Smooth muscle cell of the brain vasculature (primary cell): ENCODE measurements at regions not wholly inside any gene's neighbourhood (a gene's known extent, or its start where the extent isn't known, plus 50 kb on each side); places are given as distances from the start of the nearest gene placed in this dataset.

ENCODE experiments used
- DNase-seq: peaks from one replicate; pipeline ENCODE4 v3.0.0-alpha.2; 2012; ENCODE audit warnings: low read depth, low spot score

DNA sequence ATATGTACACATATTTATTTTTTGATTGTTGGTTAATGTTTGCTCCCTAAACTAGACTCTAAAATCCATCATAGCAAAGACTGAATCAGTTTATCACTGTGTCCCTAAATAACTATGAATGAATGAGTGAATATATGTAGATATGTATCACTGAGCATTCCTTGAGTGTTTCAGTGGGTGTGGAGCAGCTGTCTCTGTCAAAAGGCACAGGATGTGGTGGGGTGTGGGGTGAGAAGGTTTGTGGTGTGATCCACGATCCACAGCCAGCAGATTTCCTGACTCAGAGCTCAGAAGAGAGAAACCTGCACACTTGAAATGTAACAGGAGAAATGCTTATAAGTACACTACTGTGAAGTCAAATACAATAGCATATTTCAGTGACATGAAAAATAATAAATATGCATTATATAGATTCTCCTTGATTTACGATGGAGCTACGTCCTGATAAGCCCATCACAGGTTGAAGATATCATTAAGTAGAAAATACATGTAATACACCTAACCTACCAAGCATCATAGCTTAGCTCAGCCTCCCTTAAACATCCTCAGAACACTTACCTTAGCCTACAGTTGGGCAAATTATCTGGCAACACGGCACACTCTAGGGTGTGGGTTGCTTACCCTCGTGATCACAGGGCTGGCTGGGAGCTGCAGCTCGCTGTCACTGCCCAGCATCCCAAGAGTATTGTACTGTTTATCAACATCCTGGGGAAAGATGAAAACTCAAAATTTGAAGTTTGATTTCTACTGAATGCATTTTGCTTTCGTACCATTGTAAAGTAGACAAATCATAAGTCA lies 287.0 kb downstream of the GAS1 start:
- no peak for DNase-seq

DNA sequence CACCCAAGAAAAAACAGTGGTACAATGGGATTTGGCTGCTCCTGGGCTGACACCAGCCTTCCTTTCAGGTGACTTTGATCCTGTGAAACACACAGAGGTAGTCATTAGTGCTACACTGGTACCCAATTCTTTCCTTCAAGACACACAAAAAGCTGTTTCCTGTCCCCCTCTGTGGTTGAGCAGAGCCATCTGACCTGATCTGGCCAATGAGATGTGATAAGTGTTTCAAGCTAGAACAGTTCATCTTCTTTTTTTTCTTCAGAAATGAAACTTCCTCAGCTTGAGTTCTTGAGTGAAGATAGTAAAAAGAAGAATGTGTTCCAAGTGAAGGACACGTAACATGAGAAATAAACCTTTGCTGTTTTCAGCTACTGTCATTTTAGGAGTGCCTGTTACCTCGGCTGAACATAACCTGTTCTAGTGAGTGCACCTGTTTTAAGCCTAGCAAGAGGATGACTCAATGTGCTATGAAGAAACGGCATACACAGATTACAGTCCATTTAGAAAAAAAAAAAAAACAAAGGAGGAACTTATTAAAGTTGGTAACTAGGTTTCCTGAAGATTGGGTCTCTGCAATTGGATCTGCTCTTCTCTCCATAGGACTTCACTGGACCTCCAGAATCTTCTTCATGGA lies 287.8 kb downstream of the GAS1 start:
- no peak for DNase-seq

DNA sequence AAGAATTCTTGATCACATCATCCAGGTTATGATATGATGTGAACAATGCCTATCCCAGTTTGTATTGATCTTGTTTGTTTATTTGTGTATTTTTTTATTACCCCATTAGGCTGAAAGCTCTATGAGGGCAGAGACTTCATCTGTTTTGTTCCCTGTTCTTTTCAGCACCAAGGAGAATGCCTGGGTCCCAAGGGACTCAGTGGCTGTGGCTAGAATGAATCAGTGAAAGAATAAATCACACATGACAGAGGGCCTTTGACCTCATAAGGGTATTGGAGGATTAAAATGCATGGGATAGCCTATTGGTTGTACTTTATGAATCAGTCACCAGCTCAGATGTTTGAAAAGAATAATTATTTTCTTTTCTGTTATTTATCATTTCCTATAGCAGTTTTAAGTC lies 292.2 kb downstream of the GAS1 start:
- no peak for DNase-seq

DNA sequence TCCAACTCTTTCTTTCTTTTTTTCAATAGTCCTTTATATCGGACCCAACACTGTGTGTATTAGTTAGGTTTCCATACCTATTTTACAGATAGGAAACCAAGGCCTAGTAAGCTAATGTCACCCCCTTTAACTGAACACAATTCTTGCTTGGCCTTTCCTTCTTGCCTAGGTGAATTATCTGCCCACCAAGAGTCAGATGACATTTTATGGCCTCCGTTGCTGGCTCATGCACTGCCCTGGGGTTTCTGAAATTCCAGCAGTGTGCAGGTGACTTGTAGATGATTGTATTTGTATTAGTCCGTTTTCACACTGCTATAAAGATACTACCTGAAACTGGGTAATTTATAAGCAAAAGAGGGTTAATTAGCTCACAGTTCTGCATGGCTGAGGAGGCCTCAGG lies 293.8 kb downstream of the GAS1 start:
- no peak for DNase-seq

DNA sequence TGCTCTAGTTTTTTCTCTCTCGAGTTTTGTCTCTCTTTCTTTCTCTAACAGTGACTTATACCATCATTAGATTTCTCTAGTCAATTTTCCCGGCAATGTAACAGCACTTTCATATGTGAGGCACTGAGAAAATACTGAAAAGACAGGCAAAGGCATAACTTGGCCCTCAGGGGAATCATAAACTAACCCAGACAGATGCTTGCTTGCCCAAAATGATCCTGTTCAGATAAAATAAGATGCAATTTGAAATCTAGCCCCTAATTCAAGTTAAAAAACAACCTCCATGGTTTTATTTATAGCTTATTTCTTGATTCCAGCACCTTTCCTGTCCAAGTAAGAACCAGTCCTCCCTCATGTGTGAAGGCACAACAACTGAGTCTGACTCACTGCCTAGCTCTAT lies 294.6 kb downstream of the GAS1 start:
- no peak for DNase-seq

DNA sequence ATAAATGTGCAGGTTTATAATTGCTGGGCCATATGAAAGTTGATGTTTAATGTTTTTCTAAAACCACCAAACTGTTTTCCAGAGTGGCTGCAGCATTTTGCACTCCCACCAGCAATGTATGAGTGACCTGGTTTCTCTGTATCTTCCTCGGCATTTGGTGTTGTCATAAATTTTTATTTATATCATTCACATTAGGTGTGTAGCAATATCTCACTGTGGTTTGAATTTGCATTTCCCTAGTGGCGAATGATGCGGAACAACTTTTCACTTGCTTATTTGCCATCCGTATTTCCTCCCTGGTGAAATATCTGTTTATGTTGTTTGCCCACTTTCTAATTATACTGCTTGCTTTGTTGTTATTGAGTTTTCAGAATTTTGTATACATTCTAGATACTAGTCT lies 295.7 kb upstream of the TUT7 start:
- DNase-seq = no peak

DNA sequence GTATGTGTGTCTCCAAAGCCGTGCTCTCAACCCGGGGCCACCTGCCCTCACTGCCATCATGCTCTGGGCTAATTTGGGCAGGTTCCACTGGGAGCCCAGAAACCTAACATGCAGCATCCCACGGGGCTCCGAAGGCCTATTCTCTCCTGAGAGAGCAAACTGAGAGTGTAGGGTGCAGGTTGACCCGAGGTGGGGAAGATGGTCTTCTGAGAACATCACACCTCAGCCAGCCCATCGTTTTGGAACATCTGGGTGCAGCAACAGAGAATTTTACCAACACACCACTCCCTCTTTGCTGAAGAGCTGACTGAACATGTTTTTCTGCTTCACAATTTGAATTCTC lies 294.6 kb upstream of the TUT7 start:
- no peak for DNase-seq

DNA sequence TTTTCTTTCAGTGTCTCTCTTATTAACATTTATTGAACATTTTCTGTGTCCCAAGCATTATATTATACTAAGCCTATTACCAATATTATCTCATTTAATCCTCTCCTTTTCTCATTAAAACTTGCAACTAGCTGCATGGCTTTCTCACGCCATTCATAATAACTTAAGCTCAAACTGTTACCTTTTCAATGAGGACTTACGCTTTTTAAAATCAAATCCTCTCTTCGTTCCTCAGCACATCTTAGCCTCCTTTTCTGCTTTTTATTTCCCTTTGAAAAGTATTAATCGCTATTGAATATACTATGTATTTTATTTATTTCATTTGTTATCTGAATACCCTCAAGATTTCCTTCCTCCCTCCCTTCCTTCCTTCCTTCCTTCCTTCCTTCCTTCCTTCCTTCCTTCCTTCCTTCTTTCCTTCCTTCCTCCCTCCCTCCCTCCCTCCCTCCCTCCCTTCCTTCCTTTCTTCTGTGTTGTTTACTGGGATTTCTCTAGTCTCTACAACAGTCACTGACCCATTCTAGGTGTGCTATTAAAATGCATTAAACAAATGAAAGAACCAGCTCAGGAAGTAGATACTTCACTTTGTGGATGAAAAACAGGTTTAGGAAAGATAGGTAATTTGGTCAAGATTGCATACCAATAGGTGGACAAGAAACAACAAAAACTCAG lies 294.1 kb upstream of the TUT7 start:
- DNase-seq = no peak

DNA sequence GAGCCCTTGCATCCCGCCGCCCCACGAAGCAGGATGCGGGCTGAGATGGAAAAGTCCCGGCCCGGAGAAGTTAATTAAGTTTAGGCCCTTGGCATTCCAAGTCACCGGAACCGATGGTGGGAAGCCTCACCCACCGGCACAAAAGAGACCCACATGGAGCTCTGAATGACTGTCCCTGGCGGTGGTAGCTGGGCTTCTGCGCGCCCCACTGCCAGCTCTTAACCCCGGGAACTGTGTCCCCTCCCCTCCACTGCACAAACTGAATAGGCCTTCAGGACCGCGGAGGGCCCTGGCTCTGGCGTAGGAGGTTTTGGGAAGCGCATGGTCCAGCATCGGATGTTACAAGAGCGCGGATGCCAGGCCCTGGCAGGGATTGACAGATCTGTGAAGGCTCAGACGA lies 291.1 kb upstream of the TUT7 start:
- no peak for DNase-seq

DNA sequence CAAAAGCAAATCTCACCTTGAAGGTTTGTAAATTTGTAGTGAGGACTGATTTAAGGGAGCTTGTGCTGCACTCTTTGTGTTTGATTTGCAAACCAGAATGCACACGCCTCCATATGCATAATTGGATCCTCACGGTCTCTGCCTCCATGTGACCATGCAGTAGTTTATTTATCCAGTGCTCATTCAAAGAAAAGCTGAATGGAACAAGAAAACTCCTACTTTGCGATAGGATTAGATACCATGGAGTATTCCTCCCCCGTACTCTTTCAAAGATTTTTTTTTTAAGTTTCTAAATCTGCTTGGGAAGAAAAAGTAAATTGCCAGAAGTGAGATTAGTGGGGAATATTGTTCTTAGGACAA lies 290.4 kb upstream of the TUT7 start:
- DNase-seq = no peak

DNA sequence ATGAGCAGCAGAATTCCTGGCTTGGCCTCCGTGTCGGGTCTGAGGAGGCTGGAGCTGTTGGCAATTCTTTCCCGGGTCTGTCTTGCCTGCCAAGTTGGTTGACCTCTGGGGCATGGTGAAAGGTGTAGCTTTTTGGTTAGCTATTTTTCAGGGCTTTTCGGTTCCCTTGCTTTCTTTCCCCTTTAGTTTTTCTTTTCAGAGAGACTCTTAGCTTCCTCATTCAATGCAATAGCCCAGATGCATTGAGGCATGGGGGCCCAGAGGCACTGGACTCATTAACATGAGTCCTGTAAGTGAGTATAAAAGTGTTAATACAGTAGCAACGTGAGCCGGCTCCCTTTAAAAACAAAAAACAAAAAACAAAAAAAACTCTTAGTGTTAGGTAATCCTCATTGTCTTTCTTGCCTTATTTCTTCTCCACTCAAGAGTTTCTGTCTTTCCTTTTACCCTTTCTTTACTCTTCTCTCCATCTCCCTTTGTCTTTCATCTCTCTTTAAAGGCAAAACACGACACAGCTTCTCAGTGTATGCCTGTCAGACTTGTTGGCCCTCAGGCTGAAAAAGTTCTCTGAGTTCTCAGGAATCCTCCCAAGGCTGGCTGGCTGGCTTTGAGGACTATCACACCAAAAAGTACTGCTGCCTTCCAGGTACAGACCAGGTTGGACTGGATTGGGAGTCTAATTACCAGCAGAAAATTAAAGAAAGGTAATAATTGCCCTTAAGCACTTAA lies 289.9 kb upstream of the TUT7 start:
- DNase-seq = no peak

DNA sequence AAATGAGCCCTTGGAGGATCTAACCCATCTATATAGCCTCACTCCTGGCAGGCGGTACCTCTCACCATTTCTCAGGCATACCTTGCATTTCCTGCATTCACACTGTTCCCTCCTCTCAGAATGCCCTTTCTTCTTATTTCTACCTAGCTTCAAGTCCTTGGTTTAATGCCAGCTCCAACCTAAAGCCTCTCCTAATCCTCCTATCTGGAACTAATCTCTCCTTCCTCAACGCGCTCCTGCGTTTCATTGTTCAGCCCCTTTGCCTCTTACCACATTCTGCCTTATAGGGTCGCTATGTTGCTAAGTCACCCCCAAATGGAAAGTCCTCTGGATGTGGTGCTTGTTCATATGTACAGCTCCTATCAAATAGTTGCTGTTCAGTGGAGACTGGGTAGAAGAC lies 288.5 kb upstream of the TUT7 start:
- DNase-seq = no peak

DNA sequence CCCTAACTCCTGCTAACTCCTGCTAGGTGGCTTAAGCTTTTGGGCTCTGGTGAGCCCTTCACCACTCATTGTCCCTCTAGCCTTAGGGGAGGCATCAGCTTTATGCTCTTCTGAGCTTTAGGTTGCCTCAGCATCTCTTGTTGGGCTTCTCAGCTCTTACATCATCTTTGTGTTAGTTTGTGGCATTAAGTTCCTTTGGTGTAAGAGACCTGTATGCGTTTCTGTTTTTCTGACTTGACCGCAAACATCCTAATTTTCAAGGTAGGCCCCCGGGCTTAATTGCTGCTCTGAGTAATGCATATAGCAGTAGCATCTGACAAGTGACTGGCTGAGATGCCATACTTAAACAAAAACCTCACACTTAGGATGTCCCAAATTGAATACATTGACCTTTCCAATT lies 287.8 kb upstream of the TUT7 start:
- no peak for DNase-seq

DNA sequence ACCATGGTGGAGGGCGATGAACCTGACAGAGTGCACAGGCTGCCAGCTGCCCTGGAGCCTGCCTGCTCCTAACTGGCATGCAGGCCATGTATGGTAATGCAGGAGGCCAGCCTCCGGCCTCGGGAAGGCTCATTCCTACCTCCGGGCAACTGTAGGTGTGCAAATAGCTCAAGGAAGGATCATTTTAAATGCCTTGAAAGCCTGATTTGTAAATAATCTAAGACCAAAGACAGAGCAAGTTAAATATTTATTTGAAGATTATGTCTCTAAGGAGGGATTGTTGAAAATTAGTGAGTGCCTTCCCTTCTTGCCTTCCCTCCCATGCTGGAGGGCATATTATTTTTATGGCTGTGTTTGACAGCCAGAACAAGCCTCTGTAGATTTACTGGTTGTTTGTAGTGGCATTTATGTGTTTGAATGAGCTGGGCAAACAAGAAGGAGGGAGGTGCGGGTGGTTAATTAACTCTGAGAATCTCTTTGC lies 285.7 kb upstream of the TUT7 start:
- no peak for DNase-seq

DNA sequence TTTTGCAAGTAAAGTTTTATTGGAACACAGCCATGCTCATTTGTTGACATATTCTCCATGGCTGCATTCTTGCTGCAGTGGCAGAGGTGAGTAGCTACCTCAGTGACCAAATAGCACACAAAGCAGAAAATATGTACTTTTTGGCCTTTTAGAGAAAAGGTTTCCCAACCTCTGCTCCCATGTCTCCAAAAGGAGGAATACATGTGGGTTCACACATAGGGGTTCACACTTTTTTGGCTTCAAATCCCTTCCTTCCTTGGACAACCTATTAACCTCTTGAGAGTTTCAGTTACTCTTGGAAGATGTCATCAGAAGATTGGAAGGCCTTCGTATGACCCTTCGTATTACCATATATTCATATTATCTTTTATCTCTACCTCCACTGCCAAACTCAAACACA lies 285.1 kb upstream of the TUT7 start:
- DNase-seq = no peak

DNA sequence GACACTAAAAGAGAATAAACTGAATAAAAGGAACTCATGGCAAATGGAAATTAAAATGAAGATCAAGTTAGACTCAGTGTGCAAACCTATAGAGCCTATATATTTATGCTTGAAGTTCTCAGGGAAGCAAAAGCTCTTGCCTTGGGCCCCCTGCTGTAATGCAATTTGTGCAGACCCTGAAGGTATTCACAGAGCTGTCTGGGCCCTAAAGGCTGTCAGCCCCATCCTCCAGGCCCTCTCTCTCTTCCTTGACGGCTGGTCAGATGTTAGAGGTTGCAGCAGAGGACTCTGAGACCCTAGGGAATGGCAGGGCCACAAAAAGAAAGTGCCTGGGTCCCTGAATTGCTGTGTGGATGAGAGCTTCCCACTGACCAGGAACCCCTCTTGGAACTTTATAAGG lies 283.9 kb upstream of the TUT7 start:
- no peak for DNase-seq

DNA sequence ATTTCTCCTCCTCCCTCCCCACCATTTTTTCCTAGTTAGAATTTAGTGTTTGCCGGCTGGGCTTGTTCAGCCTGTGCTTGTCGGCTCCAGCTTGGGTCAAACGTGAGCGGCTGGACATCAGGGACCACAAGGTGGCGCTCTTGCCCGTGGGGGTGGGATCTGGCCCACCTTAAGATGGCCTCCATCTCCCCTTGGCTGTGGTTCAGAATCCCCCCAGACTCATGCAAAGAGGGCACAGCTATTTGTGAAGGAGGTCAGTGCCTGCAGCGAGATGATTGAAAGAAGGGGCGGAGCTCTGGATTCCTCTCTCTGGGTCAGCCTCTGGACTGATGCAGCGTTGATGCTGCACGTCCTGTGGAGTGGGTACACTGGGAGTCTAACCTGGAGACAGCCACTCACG lies 283.3 kb upstream of the TUT7 start:
- DNase-seq = peak; percentile 75

DNA sequence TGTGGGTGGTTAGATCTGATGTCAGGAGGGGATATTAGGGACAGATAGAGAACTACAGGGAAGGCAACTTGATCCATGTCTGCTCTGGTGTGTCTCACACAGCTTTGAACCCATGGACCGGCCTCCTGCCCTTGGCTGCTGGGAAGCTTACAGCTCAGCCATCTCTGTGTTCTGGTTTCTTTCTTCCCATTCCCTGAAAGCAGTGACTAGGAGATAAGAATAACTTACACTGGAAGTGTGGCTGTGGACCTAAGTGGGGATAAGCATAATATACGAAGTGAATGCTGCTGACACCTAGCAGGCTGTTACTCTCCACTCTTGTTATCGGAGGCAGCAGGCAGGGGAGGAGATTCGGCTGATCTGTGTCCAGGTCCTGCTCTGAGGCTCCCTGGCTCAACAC lies 282.3 kb upstream of the TUT7 start:
- no peak for DNase-seq

DNA sequence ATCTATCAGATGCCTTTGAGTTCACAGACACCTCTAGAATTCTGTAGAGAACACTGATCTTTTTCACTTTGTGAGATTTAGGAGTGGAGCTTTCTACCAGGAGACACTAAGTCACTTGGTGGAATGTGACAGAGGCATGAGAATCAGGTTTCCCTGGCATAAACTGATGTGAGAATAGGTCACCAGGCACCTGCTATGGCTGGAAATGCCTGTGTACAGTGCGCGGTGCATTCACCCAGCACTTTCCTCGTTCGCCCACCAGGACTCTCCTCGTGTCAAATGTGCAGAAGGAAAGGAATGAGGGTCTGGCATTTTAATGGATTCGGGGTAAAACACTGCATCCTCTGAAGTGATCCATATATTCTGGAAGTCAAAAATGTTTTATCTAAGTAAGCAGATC lies 281.8 kb upstream of the TUT7 start:
- DNase-seq = no peak

DNA sequence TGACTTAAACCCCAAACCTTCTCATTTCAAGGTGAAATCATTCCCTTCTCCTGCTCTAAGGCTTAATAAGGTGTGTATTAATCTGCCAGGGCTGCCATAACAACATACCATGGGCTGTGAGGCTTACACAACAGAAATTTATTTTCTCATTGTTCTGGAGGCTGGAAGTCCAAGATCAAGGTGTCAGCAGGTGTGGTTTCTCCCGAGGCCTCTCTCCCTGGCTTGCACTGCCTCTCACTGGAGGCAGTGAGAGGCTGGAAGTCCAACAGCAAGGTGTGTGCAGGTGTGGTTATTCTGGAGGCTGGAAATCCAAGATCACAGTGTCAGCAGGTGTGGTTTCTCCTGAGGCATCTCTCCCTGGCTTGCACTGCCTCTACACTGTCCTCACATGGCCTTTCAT lies 280.3 kb upstream of the TUT7 start:
- no peak for DNase-seq

DNA sequence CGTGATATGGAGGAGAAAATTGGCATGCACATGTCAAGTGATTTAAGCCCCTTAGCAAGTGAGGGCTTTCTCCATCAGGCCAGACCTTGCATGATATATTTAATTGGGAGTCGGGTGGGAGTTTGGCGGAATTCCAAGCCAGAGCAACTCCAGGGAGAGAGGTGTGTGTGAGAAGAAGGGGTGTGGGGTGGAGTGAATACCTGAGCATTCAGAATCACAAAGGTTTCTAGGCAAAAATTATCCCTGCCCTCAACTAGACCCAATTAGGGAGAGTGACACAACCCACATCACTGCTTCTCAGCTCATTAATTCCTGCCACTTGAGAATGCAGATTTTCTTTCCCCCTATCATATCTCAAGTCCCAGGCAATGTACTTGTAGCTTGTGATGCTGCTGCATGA lies 279.7 kb upstream of the TUT7 start:
- DNase-seq = no peak

DNA sequence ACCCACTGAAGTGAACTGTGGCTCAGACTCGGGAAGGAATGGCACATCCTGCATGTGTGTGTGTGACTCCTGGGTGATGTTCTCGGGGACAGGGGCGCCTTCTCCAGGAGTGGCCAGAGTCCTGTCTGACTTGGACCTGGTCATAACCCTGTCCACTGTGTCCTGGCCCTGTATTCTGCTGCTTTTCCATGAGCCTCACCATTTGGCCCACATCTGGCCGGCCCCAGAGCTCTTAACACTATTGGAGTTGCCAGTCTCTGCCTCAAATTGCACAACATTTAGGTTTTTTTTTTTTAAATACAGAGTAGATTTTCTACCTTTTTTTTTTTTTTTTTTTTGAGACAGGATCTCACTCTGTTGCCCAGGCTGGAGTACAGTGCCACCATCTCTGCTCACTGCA lies 278.3 kb upstream of the TUT7 start:
- no peak for DNase-seq

DNA sequence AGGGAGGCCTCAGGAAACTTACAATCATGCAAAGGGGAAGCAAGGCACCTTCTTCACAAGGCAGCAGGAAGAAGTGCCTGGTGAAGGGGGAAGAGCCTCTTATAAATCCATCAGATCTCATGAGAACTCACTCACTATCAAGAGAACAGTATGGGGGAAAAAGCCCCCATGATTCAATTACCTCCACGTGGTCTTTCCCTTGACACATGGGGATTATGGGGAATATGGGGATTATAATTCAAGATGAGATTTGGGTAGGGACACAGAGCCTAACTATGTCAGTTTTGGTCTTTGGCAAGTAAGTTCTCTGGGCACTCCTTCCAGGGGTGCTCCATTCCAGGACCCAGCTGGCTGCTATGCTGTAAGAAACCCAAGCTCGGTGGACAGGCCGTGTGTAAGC lies 275.3 kb upstream of the TUT7 start:
- DNase-seq = no peak
